Osteocyte (in vitro differentiated cells): ENCODE measurements at regions not wholly inside any gene's neighbourhood (a gene's known extent, or its start where the extent isn't known, plus 50 kb on each side); places are given as distances from the start of the nearest gene placed in this dataset.

ENCODE experiments used
- DNase-seq: peaks from one replicate; pipeline ENCODE4 v3.0.0; 2021; ENCODE audit warnings: mixed read lengths; ENCODE audit not compliant: unreplicated experiment; ENCODE audit errors: extremely low spot score
- H3K27ac Mint-ChIP-seq: one replicate; pipeline ENCODE4 v1.8.0; 2021; ENCODE audit warnings: mild to moderate bottlenecking, mixed read lengths; ENCODE audit not compliant: unreplicated experiment
- H3K27me3 Mint-ChIP-seq: one replicate; pipeline ENCODE4 v1.8.0; 2021; ENCODE audit warnings: mixed read lengths; ENCODE audit not compliant: unreplicated experiment
- H3K36me3 Mint-ChIP-seq: one replicate; pipeline ENCODE4 v1.8.0; 2021; ENCODE audit warnings: mixed read lengths; ENCODE audit not compliant: unreplicated experiment
- H3K4me1 Mint-ChIP-seq: one replicate; pipeline ENCODE4 v1.8.0; 2021; ENCODE audit warnings: mixed read lengths; ENCODE audit not compliant: unreplicated experiment
- H3K4me3 Mint-ChIP-seq: one replicate; pipeline ENCODE4 v1.8.0; 2021; ENCODE audit warnings: mild to moderate bottlenecking, moderate library complexity, mixed read lengths; ENCODE audit not compliant: unreplicated experiment
- H3K9me3 Mint-ChIP-seq: one replicate; pipeline ENCODE4 v1.8.0; 2021; ENCODE audit warnings: mixed read lengths; ENCODE audit not compliant: unreplicated experiment
- CTCF ChIP-seq: fragments of 200-600 bp; sonication (generic); IDR thresholded peaks from 2 replicates; pipeline ENCODE4 v1.5.0; 2021; ENCODE audit warnings: antibody characterized with exemption, mild to moderate bottlenecking, moderate library complexity

DNA sequence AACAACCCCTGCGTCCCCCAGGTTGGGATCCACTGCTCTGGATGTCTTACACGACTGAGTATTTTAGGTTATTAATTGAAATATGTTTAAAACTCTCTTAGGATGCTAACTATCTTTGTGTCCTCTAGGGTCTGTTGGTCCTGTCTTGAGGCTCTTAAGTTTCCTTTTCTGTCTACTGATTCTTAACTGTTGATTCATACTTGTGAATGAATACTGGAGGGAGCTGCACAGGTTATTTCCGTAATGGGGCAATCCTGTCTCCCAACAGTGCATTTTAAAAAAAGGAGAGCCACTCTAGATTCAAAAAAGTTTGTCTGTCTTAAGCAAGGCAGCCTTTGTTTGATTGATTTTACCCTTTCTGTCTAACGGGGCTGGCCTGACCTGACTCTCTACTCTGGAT lies 237.6 kb upstream of the POM121L12 start:
- no peak for DNase-seq
- Mint-ChIP-seq H3K27me3 (no peaks in the 10 kb centered on the region), H3K36me3 (no peaks in the 10 kb centered on the region), H3K27ac (no peak overlapping the region), H3K4me1 (no peaks in the 10 kb centered on the region), H3K9me3 (peaks cover 47% of the 10 kb centered on the region), H3K4me3 (no peak overlapping the region)
- TF ChIP-seq CTCF = no peak

GRCh38 chr7:52794621-52795020 lies 240.8 kb upstream of the POM121L12 start:
- DNase-seq = no peak
- Mint-ChIP-seq H3K27ac (no peak overlapping the region), H3K4me3 (no peak overlapping the region), H3K36me3 (no peaks in the 10 kb centered on the region), H3K4me1 (no peaks in the 10 kb centered on the region), H3K9me3 (peaks cover 37% of the 10 kb centered on the region), H3K27me3 (no peaks in the 10 kb centered on the region)
- no peak for TF ChIP-seq CTCF

GRCh38 chr7:52791176-52791700 lies 244.2 kb upstream of the POM121L12 start:
- DNase-seq = no peak
- Mint-ChIP-seq H3K4me3 (no peak overlapping the region), H3K27ac (no peak overlapping the region), H3K27me3 (no peaks in the 10 kb centered on the region), H3K4me1 (no peaks in the 10 kb centered on the region), H3K36me3 (no peaks in the 10 kb centered on the region), H3K9me3 (peaks cover 31% of the 10 kb centered on the region)
- no peak for TF ChIP-seq CTCF

DNA sequence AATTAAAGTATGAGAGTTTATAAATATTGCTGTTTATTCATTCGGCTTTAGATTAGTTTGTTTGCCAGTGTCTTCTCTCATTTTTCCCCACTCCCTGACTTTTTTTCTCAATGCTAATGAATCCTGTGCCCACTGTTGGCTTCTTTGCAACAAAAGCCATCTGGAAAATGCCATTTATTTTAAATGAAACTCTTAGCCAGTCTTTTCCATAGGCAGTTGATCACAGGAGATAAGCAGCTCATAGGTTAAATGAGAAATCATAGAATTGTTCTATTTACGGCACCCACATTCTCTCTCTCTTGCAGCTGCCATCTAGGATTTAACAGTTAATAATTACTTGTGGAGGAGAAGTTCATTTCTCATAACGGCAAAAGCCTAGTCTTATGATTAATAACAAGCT lies 249.3 kb upstream of the POM121L12 start:
- TF ChIP-seq CTCF = no peak
- H3K4me1 Mint-ChIP-seq = no peaks in the 10 kb centered on the region
- no peak for DNase-seq
- H3K9me3 Mint-ChIP-seq = peaks cover 34% of the 10 kb centered on the region
- no peak overlapping the region for H3K4me3 Mint-ChIP-seq
- H3K27ac Mint-ChIP-seq = no peak overlapping the region
- no peaks in the 10 kb centered on the region for H3K36me3 Mint-ChIP-seq
- no peaks in the 10 kb centered on the region for H3K27me3 Mint-ChIP-seq

DNA sequence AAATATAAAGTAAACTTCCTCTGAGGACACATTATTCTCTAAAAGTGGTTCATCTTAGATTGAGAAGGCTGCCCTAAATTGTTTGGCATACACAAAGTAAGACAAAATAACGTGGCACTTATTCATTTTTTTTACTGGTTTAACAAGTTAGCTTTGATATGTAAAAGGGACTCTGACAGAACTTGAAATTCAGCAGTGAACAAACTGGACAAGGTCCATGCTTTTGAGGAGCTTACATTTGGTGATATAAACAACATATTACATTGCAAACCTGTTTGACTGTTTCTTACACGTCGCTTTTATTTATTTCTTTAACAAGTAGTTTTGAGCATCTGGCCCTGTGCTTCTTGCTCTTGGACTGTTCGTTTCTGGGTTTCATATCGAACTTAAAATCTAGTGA lies 253.1 kb upstream of the POM121L12 start:
- Mint-ChIP-seq H3K4me1 (no peaks in the 10 kb centered on the region), H3K4me3 (no peak overlapping the region), H3K9me3 (peaks cover 35% of the 10 kb centered on the region), H3K27me3 (no peaks in the 10 kb centered on the region), H3K36me3 (no peaks in the 10 kb centered on the region), H3K27ac (no peak overlapping the region)
- no peak for DNase-seq
- no peak for TF ChIP-seq CTCF
